ENCODE measurements at regions not wholly inside any gene's neighbourhood (a gene's known extent, or its start where the extent isn't known, plus 50 kb on each side); places are given as distances from the start of the nearest gene placed in this dataset.

DNA sequence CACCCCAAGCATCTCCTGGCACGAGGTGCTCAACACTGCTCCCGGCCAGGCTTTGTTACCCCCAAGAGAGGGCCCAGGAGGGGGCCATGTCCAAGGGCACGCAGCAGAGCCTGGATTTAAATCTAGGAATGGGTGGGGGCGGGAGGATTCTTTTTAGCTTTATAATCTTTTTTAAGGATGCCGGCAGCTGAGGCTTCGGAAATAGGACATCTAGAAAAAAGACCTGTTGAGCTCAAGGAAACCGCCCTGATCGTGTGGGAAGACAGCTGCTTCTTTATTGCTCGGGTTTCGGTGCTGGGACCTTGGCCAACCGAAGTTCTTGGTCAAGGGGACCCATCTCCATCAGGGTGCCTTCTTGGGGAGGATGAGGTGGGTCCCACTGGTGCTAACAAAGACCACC is 317.9 kb downstream of the CTTN start:
- Histone ChIP-seq H3K9me3 (ENCODE audit: control insufficient read depth, low read length) (no peaks in the 10 kb centered on the region), H3K9ac (ENCODE audit: low read length) (no peak overlapping the region), H3K4me3 (ENCODE audit: low read length) (no peak overlapping the region), H3K27me3 (ENCODE audit: control insufficient read depth, insufficient read depth, low read length) (no peaks in the 10 kb centered on the region), H3K4me1 (ENCODE audit: control insufficient read depth, insufficient read depth, low read length) (peaks cover 10% of the 10 kb centered on the region), H3K36me3 (ENCODE audit: control insufficient read depth, insufficient read depth, low read length) (no peaks in the 10 kb centered on the region)

DNA sequence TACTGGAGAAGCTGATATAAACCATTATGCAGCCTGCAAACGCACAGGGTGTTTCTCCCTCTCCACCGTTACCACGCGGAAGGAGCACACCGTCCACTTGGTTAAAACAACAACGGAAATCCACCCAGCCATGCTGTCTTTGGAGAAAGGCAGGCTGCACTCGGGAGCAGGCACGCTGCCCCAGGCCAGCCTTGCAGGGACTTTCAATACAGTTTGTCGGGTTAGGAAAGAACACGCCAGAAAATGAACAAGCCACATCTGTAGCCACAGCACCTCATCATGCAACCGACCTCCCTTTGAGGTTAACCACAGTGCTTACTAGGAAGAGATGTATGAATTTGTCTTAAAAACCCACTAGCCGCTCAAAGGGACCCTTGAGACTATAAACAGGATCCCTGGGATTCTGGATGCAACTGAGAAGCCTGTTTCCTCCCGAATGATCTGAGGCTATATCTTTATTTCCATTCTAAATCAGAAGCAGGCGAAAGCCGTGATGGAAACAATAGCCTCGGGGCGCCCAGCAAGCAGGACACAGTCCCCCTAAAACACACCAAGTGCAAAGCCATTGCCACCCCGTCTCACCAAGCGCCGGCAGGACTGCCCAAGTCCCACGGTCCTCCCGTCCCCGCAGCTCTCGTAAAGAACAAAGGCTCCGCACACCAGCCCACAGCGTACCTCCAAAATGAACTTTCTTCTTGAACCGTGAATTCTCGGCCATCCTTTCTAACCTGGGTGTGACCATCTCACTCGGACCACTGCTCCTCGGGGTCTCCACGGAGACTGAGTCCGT is 318.9 kb downstream of the CTTN start:
- Histone ChIP-seq H3K27me3 (ENCODE audit: control insufficient read depth, insufficient read depth, low read length) (no peaks in the 10 kb centered on the region), H3K4me3 (ENCODE audit: low read length) (no peak overlapping the region), H3K36me3 (ENCODE audit: control insufficient read depth, insufficient read depth, low read length) (no peaks in the 10 kb centered on the region), H3K9ac (ENCODE audit: low read length) (no peak overlapping the region), H3K4me1 (ENCODE audit: control insufficient read depth, insufficient read depth, low read length) (peaks cover 7% of the 10 kb centered on the region), H3K9me3 (ENCODE audit: control insufficient read depth, low read length) (no peaks in the 10 kb centered on the region)

DNA sequence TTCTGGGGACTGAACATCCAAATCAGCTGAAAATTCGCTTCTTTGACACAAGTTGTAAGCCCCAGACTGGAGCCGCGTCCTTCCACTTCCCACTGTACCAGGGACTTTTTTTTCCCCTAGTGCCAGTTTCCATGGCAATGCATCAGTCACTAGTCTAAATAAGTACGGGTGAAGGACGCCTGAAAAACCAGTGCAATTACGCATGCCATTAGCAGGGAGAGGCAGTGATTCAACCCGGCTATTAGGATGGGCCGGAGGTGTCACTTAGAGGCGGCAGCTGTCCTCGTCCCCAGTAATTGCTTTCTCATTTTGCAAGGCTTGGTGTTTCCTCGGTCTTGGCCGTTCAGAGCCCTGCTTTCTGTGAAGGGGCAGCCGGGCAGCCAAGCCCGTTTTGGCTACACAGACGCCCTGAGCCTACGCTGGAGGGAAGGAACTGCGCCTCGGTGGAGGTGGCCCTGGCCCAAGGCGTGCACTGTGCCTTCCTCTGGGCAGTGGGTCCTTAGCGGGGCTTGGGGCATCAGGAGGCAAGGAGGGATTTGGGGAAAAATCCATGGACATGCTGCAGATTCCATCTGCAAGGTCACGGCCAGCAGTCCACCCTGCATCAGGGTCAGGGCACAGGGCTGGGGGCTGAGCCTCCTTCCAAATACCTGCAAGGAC is 319.7 kb downstream of the CTTN start:
- no peaks in the 10 kb centered on the region for H3K4me1 ChIP-seq (ENCODE audit: control insufficient read depth, insufficient read depth, low read length)
- H3K27me3 ChIP-seq (ENCODE audit: control insufficient read depth, insufficient read depth, low read length): no peaks in the 10 kb centered on the region
- H3K4me3 ChIP-seq (ENCODE audit: low read length): no peak overlapping the region
- H3K9ac ChIP-seq (ENCODE audit: low read length): no peak overlapping the region
- H3K9me3 ChIP-seq (ENCODE audit: control insufficient read depth, low read length): no peaks in the 10 kb centered on the region
- no peaks in the 10 kb centered on the region for H3K36me3 ChIP-seq (ENCODE audit: control insufficient read depth, insufficient read depth, low read length)

DNA sequence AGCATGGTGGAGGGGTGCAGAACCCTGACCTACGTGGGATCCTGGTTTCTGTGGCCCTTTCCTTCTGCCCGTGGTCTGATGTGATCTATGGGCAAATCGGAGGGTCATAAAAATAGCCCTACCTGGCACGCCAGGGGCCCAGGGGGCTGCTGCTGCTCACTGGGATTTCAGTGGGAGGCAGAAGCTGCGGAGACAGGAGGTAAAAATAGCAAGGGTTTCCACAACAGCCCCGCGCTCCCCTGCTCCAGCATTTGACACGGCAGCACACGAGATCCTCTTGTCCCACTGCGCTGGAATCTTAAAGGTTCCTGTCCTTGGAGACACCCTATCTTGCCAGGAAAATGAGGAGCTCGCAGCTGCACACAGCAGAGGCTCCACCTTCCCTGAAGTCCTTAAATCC is 321.2 kb downstream of the CTTN start:
- Histone ChIP-seq H3K9ac (ENCODE audit: low read length) (no peak overlapping the region), H3K27me3 (ENCODE audit: control insufficient read depth, insufficient read depth, low read length) (no peaks in the 10 kb centered on the region), H3K9me3 (ENCODE audit: control insufficient read depth, low read length) (no peaks in the 10 kb centered on the region), H3K4me3 (ENCODE audit: low read length) (no peak overlapping the region), H3K4me1 (ENCODE audit: control insufficient read depth, insufficient read depth, low read length) (no peaks in the 10 kb centered on the region), H3K36me3 (ENCODE audit: control insufficient read depth, insufficient read depth, low read length) (no peaks in the 10 kb centered on the region)

DNA sequence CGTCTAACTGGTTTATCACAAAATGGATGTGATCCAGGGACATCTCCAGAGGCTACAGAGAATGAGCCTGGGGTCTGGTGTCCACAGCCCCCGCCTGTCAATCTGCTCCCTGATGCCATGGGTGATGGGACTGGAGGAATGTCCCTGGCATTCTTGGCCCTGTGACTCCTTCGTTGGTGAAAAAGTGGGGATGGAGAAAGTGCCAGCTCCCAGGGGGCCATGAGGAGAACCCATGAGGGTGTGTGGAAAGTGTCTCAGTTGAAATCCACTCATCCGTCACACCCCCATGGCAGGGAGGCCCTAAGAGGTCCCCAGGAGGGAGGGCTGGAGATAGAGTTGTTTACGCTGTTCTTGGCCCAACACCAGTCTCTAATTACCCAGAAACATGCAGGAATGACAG is 322.0 kb downstream of the CTTN start:
- H3K9ac ChIP-seq (ENCODE audit: low read length): no peak overlapping the region
- H3K9me3 ChIP-seq (ENCODE audit: control insufficient read depth, low read length): no peaks in the 10 kb centered on the region
- no peaks in the 10 kb centered on the region for H3K27me3 ChIP-seq (ENCODE audit: control insufficient read depth, insufficient read depth, low read length)
- no peaks in the 10 kb centered on the region for H3K4me1 ChIP-seq (ENCODE audit: control insufficient read depth, insufficient read depth, low read length)
- no peak overlapping the region for H3K4me3 ChIP-seq (ENCODE audit: low read length)
- no peaks in the 10 kb centered on the region for H3K36me3 ChIP-seq (ENCODE audit: control insufficient read depth, insufficient read depth, low read length)

DNA sequence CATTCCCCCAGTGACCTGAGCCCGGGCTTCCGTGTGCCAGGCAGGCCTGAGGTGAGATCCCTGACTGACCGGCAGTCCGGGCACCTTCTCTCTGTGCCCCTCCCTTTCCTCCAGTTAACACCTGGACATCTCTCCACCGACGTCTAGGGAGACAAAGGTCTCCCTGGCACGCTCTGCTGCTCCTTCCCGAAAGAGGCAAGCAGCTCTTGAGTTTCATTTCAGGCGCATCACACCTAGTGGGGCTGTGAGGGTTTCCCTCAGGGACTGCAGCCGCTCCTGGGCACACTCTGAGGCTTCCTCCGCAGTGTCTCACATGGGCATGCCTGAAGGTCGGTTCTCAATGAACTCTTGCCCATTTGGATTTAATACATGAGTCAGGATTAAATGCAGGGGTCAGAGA is 322.7 kb downstream of the CTTN start:
- Histone ChIP-seq H3K27me3 (ENCODE audit: control insufficient read depth, insufficient read depth, low read length) (no peaks in the 10 kb centered on the region), H3K9me3 (ENCODE audit: control insufficient read depth, low read length) (no peaks in the 10 kb centered on the region), H3K9ac (ENCODE audit: low read length) (no peak overlapping the region), H3K4me3 (ENCODE audit: low read length) (no peak overlapping the region), H3K36me3 (ENCODE audit: control insufficient read depth, insufficient read depth, low read length) (no peaks in the 10 kb centered on the region), H3K4me1 (ENCODE audit: control insufficient read depth, insufficient read depth, low read length) (no peaks in the 10 kb centered on the region)

DNA sequence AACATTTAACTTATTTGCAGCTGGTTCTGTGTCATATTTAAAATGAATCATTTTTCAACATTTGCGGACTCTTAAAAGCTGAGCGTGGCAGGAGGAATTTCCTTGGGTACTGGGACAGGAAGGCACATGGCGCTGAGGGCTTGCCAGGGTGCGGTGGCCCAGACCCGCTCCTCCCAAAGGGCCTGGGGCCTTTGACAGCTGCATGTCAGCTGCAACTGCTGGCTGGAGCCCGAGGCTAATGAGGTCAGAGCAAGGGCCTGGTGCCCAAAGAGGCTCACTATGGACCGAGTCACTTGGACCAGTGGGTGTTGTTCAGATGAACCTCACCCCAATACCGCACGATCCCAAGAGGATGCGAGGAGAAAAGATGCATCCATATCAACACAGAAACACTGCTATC is 326.9 kb downstream of the CTTN start:
- Histone ChIP-seq H3K36me3 (ENCODE audit: control insufficient read depth, insufficient read depth, low read length) (no peaks in the 10 kb centered on the region), H3K4me1 (ENCODE audit: control insufficient read depth, insufficient read depth, low read length) (no peaks in the 10 kb centered on the region), H3K27me3 (ENCODE audit: control insufficient read depth, insufficient read depth, low read length) (no peaks in the 10 kb centered on the region), H3K9me3 (ENCODE audit: control insufficient read depth, low read length) (no peaks in the 10 kb centered on the region), H3K9ac (ENCODE audit: low read length) (no peak overlapping the region), H3K4me3 (ENCODE audit: low read length) (no peak overlapping the region)

DNA sequence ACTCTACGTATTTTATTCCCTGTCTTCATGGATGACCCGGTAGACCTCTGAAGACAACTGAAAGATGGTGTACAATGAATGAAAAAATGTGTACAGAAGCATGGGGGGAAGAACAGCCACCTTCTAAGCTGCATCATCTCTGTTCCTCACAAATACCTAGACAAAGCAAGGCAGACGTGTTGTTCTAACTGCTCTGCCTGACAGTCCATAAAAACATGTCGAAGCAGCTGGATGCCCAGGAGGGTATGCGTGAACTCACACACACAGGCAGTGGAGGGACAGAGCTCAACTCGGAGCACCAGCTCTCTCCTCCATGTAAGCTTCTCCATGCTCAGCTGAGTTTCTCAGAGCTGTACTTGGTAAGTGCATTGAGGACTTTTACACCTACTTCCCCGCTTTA is 327.4 kb downstream of the CTTN start:
- Histone ChIP-seq H3K4me1 (ENCODE audit: control insufficient read depth, insufficient read depth, low read length) (no peaks in the 10 kb centered on the region), H3K27me3 (ENCODE audit: control insufficient read depth, insufficient read depth, low read length) (no peaks in the 10 kb centered on the region), H3K36me3 (ENCODE audit: control insufficient read depth, insufficient read depth, low read length) (no peaks in the 10 kb centered on the region), H3K9me3 (ENCODE audit: control insufficient read depth, low read length) (no peaks in the 10 kb centered on the region), H3K9ac (ENCODE audit: low read length) (no peak overlapping the region), H3K4me3 (ENCODE audit: low read length) (no peak overlapping the region)

DNA sequence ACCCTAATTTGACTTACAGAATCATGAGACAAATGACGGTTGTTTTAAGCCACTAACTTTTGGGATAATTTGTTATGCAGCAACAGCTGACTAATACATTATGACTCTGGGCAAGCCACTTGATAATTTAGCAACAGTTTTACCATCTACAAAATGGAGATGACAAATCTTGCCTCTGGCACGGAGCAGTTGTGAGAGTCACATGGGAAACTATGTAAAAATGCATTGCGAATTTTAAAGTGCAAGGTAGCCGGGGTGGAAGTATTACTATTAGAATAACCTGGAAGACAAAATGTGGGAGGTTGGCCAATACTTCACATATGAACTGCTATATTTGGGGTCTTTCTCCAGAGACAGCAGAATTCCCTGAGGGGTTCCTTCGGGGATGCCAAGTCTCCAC is 328.7 kb downstream of the CTTN start:
- no peaks in the 10 kb centered on the region for H3K27me3 ChIP-seq (ENCODE audit: control insufficient read depth, insufficient read depth, low read length)
- no peak overlapping the region for H3K4me3 ChIP-seq (ENCODE audit: low read length)
- H3K4me1 ChIP-seq (ENCODE audit: control insufficient read depth, insufficient read depth, low read length): no peaks in the 10 kb centered on the region
- H3K36me3 ChIP-seq (ENCODE audit: control insufficient read depth, insufficient read depth, low read length): no peaks in the 10 kb centered on the region
- no peak overlapping the region for H3K9ac ChIP-seq (ENCODE audit: low read length)
- no peaks in the 10 kb centered on the region for H3K9me3 ChIP-seq (ENCODE audit: control insufficient read depth, low read length)

DNA sequence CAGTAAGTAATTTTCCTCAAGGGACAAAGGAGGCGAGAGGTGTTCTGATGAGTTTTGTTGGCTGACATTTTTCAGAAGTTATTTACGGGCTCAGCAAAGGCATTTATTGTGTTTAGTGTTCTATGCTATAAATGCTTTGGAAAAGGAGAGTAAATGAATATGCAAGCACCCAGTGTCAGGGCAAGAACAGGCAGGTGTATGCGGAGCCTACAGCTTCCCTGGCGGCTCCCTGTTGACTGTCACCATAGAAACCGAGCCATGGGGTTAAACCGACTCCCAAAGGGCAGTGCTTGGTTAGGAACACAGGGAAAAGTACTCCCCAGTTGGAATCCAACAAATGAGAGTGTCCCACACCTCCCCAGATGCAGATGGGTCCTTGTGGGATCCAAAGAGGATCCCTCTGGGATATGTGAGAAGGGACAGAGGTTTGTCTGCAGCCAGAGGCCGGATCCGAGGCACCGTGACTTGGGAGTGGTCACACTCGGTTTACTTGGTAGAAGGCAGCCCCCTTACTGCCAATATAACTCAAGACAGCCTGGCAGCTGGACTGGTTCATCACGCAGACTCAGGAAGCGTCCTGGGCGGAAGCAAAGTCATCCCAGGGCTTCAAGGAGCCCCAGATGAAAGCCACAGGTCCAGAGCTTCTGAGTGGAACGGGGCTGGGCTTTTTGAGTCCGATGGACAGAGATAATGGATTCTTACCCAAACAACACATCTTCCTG is 329.7 kb downstream of the CTTN start:
- Histone ChIP-seq H3K4me3 (ENCODE audit: low read length) (no peak overlapping the region), H3K27me3 (ENCODE audit: control insufficient read depth, insufficient read depth, low read length) (no peaks in the 10 kb centered on the region), H3K9ac (ENCODE audit: low read length) (no peak overlapping the region), H3K4me1 (ENCODE audit: control insufficient read depth, insufficient read depth, low read length) (no peaks in the 10 kb centered on the region), H3K36me3 (ENCODE audit: control insufficient read depth, insufficient read depth, low read length) (no peaks in the 10 kb centered on the region), H3K9me3 (ENCODE audit: control insufficient read depth, low read length) (no peaks in the 10 kb centered on the region)

DNA sequence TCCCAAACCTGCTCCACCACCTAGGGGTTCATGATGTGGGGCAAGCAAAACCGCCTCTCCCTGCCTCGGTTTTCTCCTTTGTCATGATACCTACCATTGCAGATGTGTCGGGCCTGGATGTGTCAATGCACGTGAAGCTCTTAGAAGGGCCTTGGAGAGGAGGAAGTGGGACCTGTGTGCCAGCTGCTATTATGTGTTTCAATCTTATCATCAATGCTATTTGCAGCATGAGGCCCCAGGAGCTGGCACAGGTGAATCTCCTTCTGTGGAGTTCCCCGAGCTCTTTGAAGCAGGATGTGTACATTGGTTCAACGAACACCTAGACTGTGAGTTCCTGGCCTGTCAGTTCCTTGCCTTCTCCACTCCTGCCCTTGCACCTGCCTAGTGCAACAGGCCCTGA is 331.6 kb downstream of the CTTN start:
- Histone ChIP-seq H3K9ac (ENCODE audit: low read length) (no peak overlapping the region), H3K9me3 (ENCODE audit: control insufficient read depth, low read length) (no peaks in the 10 kb centered on the region), H3K27me3 (ENCODE audit: control insufficient read depth, insufficient read depth, low read length) (no peaks in the 10 kb centered on the region), H3K36me3 (ENCODE audit: control insufficient read depth, insufficient read depth, low read length) (no peaks in the 10 kb centered on the region), H3K4me1 (ENCODE audit: control insufficient read depth, insufficient read depth, low read length) (no peaks in the 10 kb centered on the region), H3K4me3 (ENCODE audit: low read length) (no peak overlapping the region)

DNA sequence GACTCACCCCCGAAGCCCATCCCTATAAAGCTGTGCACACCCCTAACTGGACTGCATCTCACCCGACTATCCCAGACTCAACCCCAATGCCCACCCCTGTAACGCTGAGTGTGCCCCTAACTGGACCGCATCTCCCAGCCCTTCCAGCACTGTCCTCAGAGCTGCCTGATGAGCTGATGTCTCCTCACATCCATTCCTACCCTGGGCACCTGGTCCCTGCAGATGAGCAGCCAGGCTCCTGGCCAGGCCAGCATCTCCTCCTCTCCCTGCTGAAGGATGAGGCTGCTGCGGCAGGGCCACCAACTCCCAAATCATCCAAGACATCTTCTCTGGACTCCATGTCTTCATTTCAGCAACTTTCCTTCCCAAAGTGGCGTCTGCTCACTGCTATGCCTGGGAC is 332.1 kb downstream of the CTTN start:
- H3K9ac ChIP-seq (ENCODE audit: low read length): no peak overlapping the region
- no peak overlapping the region for H3K4me3 ChIP-seq (ENCODE audit: low read length)
- no peaks in the 10 kb centered on the region for H3K9me3 ChIP-seq (ENCODE audit: control insufficient read depth, low read length)
- no peaks in the 10 kb centered on the region for H3K27me3 ChIP-seq (ENCODE audit: control insufficient read depth, insufficient read depth, low read length)
- H3K4me1 ChIP-seq (ENCODE audit: control insufficient read depth, insufficient read depth, low read length): no peaks in the 10 kb centered on the region
- no peaks in the 10 kb centered on the region for H3K36me3 ChIP-seq (ENCODE audit: control insufficient read depth, insufficient read depth, low read length)

Measured in mucosa of stomach (tissue), 1 donor.